ENCODE measurements at regions not wholly inside any gene's neighbourhood (a gene's known extent, or its start where the extent isn't known, plus 50 kb on each side); places are given as distances from the start of the nearest gene placed in this dataset.

DNA sequence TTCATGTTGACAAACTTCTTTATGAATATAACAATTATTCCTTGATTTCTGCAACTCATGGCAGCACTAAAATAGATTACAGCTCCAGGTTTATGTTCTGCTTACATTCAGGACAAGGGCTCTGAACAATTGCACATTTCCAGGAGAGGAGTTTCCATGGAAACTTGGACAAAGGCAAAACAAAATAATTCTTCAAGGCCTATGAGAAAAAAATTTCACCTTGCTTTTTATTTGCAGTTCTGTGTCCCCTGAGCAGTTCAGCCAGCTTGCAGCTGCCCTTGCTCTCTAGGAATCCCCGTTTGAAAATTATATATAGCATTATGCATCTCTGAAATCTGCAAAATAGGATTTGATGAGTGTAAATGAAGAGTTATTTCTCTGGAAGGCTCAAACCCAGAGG, 71.7 kb downstream of the ARL4A start:
- Histone ChIP-seq H3K9ac (no peak overlapping the region), H2AFZ (ENCODE audit: low read depth) (no peak overlapping the region), H3K36me3 (ENCODE audit: insufficient read depth) (no peaks in the 10 kb centered on the region), H3K4me3 (IDR thresholded peaks at IDR 0.05; ENCODE audit: insufficient read depth, low read depth, low read length) (no peak overlapping the region), H3K4me2 (no peak overlapping the region), H3K27me3 (ENCODE audit: insufficient read depth, low read depth) (no peaks in the 10 kb centered on the region), H3K4me1 (ENCODE audit: low read depth, poor library complexity, severe bottlenecking) (no peaks in the 10 kb centered on the region), H3K79me2 (ENCODE audit: insufficient read depth, low read depth) (no peaks in the 10 kb centered on the region), H4K20me1 (ENCODE audit: insufficient read depth) (no peaks in the 10 kb centered on the region), H3K27ac (no peak overlapping the region)
- TF ChIP-seq, protein P1, sequence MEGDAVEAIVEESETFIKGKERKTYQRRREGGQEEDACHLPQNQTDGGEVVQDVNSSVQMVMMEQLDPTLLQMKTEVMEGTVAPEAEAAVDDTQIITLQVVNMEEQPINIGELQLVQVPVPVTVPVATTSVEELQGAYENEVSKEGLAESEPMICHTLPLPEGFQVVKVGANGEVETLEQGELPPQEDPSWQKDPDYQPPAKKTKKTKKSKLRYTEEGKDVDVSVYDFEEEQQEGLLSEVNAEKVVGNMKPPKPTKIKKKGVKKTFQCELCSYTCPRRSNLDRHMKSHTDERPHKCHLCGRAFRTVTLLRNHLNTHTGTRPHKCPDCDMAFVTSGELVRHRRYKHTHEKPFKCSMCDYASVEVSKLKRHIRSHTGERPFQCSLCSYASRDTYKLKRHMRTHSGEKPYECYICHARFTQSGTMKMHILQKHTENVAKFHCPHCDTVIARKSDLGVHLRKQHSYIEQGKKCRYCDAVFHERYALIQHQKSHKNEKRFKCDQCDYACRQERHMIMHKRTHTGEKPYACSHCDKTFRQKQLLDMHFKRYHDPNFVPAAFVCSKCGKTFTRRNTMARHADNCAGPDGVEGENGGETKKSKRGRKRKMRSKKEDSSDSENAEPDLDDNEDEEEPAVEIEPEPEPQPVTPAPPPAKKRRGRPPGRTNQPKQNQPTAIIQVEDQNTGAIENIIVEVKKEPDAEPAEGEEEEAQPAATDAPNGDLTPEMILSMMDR (conservative IDR thresholded peaks at IDR 0.05; ENCODE audit: low read depth, low read length), result no peak

DNA sequence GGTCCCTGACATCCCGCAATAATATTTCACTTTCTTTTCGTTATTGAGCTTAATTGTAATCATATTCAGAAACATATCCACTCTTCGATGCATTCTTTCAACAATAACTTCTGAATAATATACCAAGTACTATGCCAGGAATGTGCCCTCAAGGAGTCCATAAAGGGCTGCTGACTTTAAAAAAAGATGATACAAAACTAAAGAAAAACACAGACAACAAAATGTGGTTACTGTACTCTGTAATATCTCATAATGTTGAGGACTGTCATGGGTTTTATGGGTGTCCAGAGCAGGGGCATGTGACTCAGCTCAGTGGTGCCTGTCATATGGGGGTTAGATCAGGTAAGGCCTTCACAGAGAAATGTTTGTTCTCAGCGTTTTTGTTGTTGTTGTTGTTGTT, 73.7 kb downstream of the ARL4A start:
- H3K79me2 ChIP-seq (ENCODE audit: insufficient read depth, low read depth), result no peaks in the 10 kb centered on the region
- no peak overlapping the region for H2AFZ ChIP-seq (ENCODE audit: low read depth)
- H3K4me1 ChIP-seq (ENCODE audit: low read depth, poor library complexity, severe bottlenecking), result no peaks in the 10 kb centered on the region
- no peak overlapping the region for H3K4me3 ChIP-seq (IDR thresholded peaks at IDR 0.05; ENCODE audit: insufficient read depth, low read depth, low read length)
- H3K36me3 ChIP-seq (ENCODE audit: insufficient read depth), result no peaks in the 10 kb centered on the region
- no peak overlapping the region for H3K4me2 ChIP-seq
- no peak overlapping the region for H3K9ac ChIP-seq
- TF ChIP-seq, protein P1 (conservative IDR thresholded peaks at IDR 0.05; ENCODE audit: low read depth, low read length), result no peak
- H4K20me1 ChIP-seq (ENCODE audit: insufficient read depth), result no peaks in the 10 kb centered on the region
- no peak overlapping the region for H3K27ac ChIP-seq
- H3K27me3 ChIP-seq (ENCODE audit: insufficient read depth, low read depth), result no peaks in the 10 kb centered on the region

DNA sequence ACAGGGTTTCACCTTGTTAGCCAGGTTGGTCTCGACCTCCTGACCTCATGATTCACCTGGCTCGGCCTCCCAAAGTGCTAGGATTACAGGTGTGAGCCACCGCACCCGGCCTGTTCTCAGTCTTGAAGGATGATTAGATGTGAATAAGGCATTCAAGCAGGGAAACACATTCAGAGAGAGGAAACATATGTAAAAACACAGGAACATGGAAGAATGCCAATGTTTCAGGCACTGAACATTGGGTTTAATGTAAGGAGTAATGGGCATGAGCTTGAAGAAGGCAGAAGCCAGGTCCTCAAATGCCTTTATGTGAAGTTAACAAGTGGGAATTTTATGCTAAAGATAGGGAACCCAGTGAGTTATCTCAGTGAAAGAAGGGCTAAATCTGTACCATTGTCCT, 74.3 kb downstream of the ARL4A start:
- H3K79me2 ChIP-seq (ENCODE audit: insufficient read depth, low read depth), result no peaks in the 10 kb centered on the region

DNA sequence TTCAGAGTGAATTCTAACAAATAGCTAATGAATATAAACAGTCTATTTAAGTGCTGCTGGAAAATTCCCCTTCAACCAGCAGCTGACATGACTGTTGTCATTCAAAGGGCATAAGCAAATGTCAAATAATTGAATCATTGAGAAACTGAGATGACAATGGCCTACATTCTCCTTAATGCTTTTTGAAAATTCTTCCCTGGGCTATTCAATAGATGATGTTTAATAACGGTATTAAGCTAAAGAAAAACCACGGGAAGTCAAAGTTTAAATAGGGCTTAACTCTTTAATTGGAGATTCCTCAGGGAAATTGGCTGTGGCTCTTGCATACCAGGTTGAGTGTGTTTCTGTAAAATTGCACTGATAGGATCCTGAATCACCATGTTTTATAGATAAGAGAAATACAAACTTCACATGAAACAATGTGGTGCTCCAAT, 77.0 kb downstream of the ARL4A start:
- H4K20me1 ChIP-seq (ENCODE audit: insufficient read depth), result no peaks in the 10 kb centered on the region
- H3K36me3 ChIP-seq (ENCODE audit: insufficient read depth), result no peaks in the 10 kb centered on the region
- no peak overlapping the region for H3K9ac ChIP-seq
- TF ChIP-seq, protein P1 (conservative IDR thresholded peaks at IDR 0.05; ENCODE audit: low read depth, low read length), result no peak
- no peak overlapping the region for H3K4me2 ChIP-seq
- no peak overlapping the region for H3K27ac ChIP-seq
- no peak overlapping the region for H3K4me3 ChIP-seq (IDR thresholded peaks at IDR 0.05; ENCODE audit: insufficient read depth, low read depth, low read length)
- H2AFZ ChIP-seq (ENCODE audit: low read depth), result no peak overlapping the region
- no peaks in the 10 kb centered on the region for H3K4me1 ChIP-seq (ENCODE audit: low read depth, poor library complexity, severe bottlenecking)
- no peaks in the 10 kb centered on the region for H3K79me2 ChIP-seq (ENCODE audit: insufficient read depth, low read depth)
- no peaks in the 10 kb centered on the region for H3K27me3 ChIP-seq (ENCODE audit: insufficient read depth, low read depth)

More for the DNA sequence above, 74.3 kb downstream of the ARL4A start:
- Histone ChIP-seq H3K27ac (no peak overlapping the region), H3K4me2 (no peak overlapping the region), H3K4me3 (IDR thresholded peaks at IDR 0.05; ENCODE audit: insufficient read depth, low read depth, low read length) (no peak overlapping the region), H3K4me1 (ENCODE audit: low read depth, poor library complexity, severe bottlenecking) (no peaks in the 10 kb centered on the region), H3K9ac (no peak overlapping the region), H3K27me3 (ENCODE audit: insufficient read depth, low read depth) (no peaks in the 10 kb centered on the region), H4K20me1 (ENCODE audit: insufficient read depth) (no peaks in the 10 kb centered on the region), H2AFZ (ENCODE audit: low read depth) (no peak overlapping the region), H3K36me3 (ENCODE audit: insufficient read depth) (no peaks in the 10 kb centered on the region)
- TF ChIP-seq, protein P1 (conservative IDR thresholded peaks at IDR 0.05; ENCODE audit: low read depth, low read length), result no peak

All from KMS-11 (cell line).